ENCODE measurements at regions not wholly inside any gene's neighbourhood (a gene's known extent, or its start where the extent isn't known, plus 50 kb on each side); places are given as distances from the start of the nearest gene placed in this dataset.

DNA sequence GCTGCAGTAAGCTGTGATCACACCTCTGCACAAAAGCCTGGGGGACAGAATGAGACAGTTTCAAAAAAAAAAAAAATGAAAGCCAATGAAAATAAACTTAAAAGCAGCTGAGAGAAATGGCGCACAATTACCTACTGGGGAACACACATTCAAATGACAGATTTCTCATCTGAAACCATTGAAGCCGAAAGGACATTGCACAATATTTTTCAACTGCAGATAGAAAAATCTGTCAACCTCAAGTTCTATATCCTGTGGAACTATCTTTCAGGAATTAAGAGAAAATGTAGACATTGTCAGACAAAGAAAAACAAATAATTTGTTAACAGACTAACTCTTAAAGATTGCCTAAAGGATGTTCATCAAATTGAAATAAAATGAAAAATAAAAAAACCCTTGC lies 442.8 kb downstream of the MATN1 start:
- FAIRE-seq (no peak), DNase-seq (ENCODE audit: insufficient read length, low spot score) (no peak)
- TF ChIP-seq POU2F2 (IDR thresholded peaks at IDR 0.05; ENCODE audit: low read depth, low read length) (no peak), POLR2AphosphoS5 (IDR thresholded peaks at IDR 0.05; ENCODE audit: low read depth, low read length) (no peak), SPI1 (IDR thresholded peaks at IDR 0.05; ENCODE audit: low read depth, low read length) (no peak), POLR2A (IDR thresholded peaks at IDR 0.05; ENCODE audit: low read depth, low read length) (no peak), PAX5 (IDR thresholded peaks at IDR 0.05; ENCODE audit: insufficient read depth, low read length, severe bottlenecking) (no peak)

DNA sequence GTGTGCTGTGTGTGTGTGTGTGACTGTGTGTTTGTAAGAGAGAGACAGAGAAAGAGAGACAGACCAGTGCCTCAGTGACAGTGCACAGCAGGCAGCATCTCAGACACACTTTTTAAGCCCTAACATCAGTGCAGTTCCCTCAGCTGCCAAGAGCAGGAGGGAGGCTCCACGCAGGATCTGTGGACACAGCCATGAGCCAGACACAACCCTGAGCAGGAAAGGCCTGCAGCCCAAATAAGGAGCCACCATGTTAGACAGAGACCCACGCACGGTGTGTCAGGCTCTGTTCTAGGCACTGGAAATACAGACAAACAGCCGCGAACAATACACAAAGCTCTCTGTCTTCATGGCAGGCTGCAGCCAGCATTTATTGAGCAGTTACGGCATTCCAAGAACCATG lies 445.5 kb downstream of the MATN1 start:
- no peak for FAIRE-seq
- DNase-seq (ENCODE audit: insufficient read length, low spot score) = no peak
- TF ChIP-seq POU2F2 (IDR thresholded peaks at IDR 0.05; ENCODE audit: low read depth, low read length) = no peak
- no peak for TF ChIP-seq SPI1 (IDR thresholded peaks at IDR 0.05; ENCODE audit: low read depth, low read length)
- no peak for TF ChIP-seq PAX5 (IDR thresholded peaks at IDR 0.05; ENCODE audit: insufficient read depth, low read length, severe bottlenecking)
- TF ChIP-seq POLR2AphosphoS5 (IDR thresholded peaks at IDR 0.05; ENCODE audit: low read depth, low read length) = no peak
- no peak for TF ChIP-seq POLR2A (IDR thresholded peaks at IDR 0.05; ENCODE audit: low read depth, low read length)
- TF ChIP-seq TAF1 (IDR thresholded peaks at IDR 0.05; ENCODE audit: low read depth, low read length) = no peak

DNA sequence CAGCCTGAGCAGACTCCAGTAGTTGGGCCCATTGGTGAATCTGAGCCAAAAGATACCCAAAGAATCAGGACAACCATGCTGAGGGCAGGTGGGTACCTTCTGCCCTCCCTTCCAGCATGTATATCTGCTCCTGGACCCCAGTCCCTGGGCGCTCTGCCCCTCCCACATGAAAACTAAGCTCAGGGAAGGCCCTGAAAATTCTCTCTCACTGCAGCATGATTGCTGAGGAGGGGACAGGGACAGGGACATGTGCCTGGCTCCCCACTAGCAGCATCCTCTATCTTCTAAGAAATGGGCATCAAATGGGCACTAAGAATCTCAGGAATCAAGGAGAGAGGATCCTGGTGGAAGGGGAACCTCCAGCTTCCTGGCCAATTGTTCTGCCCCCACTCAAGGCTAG lies 446.0 kb downstream of the MATN1 start:
- FAIRE-seq (no peak), DNase-seq (ENCODE audit: insufficient read length, low spot score) (no peak)
- TF ChIP-seq POLR2AphosphoS5 (IDR thresholded peaks at IDR 0.05; ENCODE audit: low read depth, low read length) (no peak), SPI1 (IDR thresholded peaks at IDR 0.05; ENCODE audit: low read depth, low read length) (no peak), TAF1 (IDR thresholded peaks at IDR 0.05; ENCODE audit: low read depth, low read length) (no peak)

DNA sequence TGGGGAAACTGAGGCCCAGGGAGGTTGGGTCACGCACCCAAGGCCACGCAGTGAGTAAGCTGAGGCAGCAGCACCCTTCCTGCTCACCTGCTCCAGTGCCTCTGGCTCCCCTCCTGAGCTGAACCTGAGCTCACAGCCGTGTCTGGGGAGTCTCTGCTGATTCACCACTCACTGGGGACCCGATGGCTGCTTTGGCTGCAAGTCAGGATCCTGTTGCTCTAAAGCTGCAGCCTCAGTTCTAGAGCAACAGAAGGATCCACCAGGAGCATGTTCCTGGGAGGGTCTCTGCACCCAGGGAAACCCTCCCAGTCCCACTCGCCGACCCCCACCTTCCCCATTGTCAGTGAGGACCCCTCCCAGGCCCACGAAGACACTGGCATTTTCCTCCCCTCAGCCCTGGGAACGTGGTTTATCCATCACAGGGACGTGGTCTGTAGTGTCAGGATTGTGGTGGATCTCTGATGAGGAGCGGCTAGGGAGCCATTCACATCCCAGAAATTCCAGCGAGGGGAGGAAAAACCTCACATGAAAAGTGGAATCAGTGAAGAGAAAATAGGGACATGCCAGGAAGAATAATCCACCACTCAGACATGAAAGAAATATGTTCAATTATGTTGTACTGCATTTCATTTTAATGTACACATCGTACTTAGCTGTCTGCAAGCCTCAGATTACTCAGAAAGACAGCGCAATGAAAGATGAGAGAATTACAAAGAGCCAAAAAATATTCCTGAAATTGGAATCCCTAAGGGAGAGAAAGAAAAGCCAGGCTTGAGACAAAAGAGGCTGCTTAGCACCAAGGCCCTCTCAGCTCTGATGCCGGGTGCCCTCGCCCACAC lies 447.2 kb downstream of the MATN1 start:
- TF ChIP-seq POLR2A (IDR thresholded peaks at IDR 0.05; ENCODE audit: low read depth, low read length) (no peak), TAF1 (IDR thresholded peaks at IDR 0.05; ENCODE audit: low read depth, low read length) (no peak), POLR2AphosphoS5 (IDR thresholded peaks at IDR 0.05; ENCODE audit: low read depth, low read length) (no peak), POU2F2 (IDR thresholded peaks at IDR 0.05; ENCODE audit: low read depth, low read length) (no peak), SPI1 (IDR thresholded peaks at IDR 0.05; ENCODE audit: low read depth, low read length) (no peak), PAX5 (IDR thresholded peaks at IDR 0.05; ENCODE audit: insufficient read depth, low read length, severe bottlenecking) (no peak)
- FAIRE-seq (no peak), DNase-seq (ENCODE audit: insufficient read length, low spot score) (no peak)

DNA sequence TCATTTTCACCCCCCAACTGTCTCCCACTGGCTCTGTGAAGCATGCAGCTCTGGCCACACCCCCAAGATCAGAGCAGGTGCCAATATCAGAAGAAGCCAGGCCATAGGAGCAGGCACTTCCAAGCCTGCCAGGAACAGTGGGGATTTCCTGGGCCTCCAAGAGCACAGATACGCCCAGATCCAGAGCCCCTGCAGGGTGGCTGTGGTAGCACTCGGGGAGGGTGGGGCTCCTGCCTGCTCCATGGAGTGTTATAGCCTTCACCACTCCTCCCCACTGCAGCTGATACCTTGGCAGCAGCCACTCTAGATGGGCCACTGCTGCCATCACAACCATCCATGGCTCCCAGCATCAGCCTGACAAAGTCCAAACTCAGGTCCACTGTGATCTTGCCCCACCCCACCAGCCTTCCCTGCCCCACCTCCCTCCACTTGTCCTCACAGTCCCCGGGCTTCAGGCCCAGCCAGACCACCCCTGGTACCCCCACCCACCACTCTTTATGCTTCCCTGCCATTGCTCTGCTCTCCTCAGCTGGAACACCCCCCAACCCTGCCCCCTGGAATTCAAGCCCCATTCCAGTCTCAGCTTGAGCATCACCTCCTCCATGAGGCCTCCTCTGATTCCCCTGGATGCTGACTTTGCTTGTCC lies 448.3 kb downstream of the MATN1 start:
- TF ChIP-seq TAF1 (IDR thresholded peaks at IDR 0.05; ENCODE audit: low read depth, low read length) (no peak), SPI1 (IDR thresholded peaks at IDR 0.05; ENCODE audit: low read depth, low read length) (no peak), PAX5 (IDR thresholded peaks at IDR 0.05; ENCODE audit: insufficient read depth, low read length, severe bottlenecking) (no peak), POLR2A (IDR thresholded peaks at IDR 0.05; ENCODE audit: low read depth, low read length) (no peak), POLR2AphosphoS5 (IDR thresholded peaks at IDR 0.05; ENCODE audit: low read depth, low read length) (no peak), POU2F2 (IDR thresholded peaks at IDR 0.05; ENCODE audit: low read depth, low read length) (no peak)
- no peak for DNase-seq (ENCODE audit: insufficient read length, low spot score)
- no peak for FAIRE-seq

DNA sequence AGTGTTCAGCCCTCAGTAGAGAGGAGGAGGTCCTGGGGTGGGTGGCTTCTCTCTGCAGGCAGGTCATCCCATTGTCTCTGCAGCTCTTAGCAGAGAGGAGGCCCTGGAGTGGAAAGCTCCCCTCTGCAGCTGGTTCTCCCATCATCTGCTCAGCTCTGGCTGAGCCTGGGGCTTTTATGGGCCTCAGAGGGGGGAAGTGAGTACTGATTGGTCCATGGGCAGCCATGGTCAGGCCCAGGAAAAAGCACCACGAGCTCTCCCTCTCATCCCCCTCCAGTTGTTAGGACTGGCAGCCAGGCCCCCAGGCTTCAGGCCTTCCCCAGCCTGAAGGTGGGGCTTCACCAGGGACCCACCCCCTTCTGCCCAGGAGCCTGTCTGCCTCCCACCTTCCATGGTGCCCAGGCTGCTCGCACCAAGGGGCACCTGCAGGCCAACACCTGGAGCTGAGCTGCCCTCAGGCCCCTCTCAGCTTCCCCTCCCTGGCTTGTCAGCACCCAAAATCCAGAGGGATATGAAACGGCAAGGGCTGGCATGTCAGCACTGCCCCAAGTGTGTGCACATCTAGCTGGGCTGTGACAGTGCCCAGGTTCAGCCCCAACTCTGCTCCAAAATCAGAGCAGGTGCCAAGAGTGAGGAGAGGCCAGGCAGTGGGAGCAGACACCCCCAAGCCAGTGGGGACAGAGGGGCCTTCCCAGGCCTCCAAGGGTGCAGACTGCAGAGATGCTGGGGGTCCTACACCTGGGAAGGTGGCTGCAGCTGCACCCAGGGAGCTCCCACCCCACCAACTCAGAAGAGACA lies 449.0 kb downstream of the MATN1 start:
- no peak for TF ChIP-seq POU2F2 (IDR thresholded peaks at IDR 0.05; ENCODE audit: low read depth, low read length)
- no peak for TF ChIP-seq PAX5 (IDR thresholded peaks at IDR 0.05; ENCODE audit: insufficient read depth, low read length, severe bottlenecking)
- TF ChIP-seq POLR2A (IDR thresholded peaks at IDR 0.05; ENCODE audit: low read depth, low read length) = no peak
- no peak for TF ChIP-seq POLR2AphosphoS5 (IDR thresholded peaks at IDR 0.05; ENCODE audit: low read depth, low read length)
- no peak for TF ChIP-seq TAF1 (IDR thresholded peaks at IDR 0.05; ENCODE audit: low read depth, low read length)
- TF ChIP-seq SPI1 (IDR thresholded peaks at IDR 0.05; ENCODE audit: low read depth, low read length) = no peak
- FAIRE-seq (no peak), DNase-seq (ENCODE audit: insufficient read length, low spot score) (no peak)

DNA sequence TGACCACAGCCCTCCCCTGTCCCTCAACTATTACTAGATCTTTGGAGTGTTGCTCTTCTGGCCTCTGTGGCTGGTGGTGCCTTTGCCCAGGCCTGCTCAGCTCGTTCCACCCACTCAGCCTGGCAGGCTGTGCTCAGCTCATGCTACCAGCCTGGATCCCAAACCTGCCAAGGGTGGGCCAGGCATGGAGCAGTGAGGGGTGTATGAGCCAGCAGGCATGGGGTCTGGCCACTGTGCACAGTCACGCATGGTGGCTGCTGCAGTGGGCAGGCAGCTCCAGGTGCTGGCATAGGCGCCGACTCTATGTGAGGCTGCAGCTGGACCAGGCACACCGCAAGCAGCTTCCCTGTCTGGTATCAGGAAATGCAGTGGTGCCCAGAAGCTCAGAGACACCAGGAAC lies 449.9 kb downstream of the MATN1 start:
- FAIRE-seq (no peak), DNase-seq (ENCODE audit: insufficient read length, low spot score) (no peak)
- TF ChIP-seq TAF1 (IDR thresholded peaks at IDR 0.05; ENCODE audit: low read depth, low read length) (no peak), POLR2AphosphoS5 (IDR thresholded peaks at IDR 0.05; ENCODE audit: low read depth, low read length) (no peak), POLR2A (IDR thresholded peaks at IDR 0.05; ENCODE audit: low read depth, low read length) (no peak), PAX5 (IDR thresholded peaks at IDR 0.05; ENCODE audit: insufficient read depth, low read length, severe bottlenecking) (no peak), SPI1 (IDR thresholded peaks at IDR 0.05; ENCODE audit: low read depth, low read length) (no peak), POU2F2 (IDR thresholded peaks at IDR 0.05; ENCODE audit: low read depth, low read length) (no peak)

DNA sequence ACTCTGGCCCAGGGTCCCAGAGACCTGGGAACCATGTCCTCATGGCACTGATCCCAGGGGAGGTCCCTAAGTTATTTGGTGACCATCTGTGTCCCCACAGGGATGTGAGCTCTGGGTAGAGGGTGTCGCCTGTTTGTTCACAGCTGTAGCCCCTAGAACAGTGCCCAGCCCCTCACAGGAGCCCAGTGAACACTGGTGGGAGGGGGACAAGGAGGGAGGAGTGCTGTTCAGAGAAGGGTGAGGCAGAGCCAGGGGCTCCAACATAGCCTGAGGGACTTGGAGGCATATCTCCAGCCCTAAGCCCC lies 450.4 kb downstream of the MATN1 start:
- FAIRE-seq = no peak
- TF ChIP-seq POLR2AphosphoS5 (IDR thresholded peaks at IDR 0.05; ENCODE audit: low read depth, low read length) (no peak), TAF1 (IDR thresholded peaks at IDR 0.05; ENCODE audit: low read depth, low read length) (no peak), POU2F2 (IDR thresholded peaks at IDR 0.05; ENCODE audit: low read depth, low read length) (no peak), SPI1 (IDR thresholded peaks at IDR 0.05; ENCODE audit: low read depth, low read length) (no peak), PAX5 (IDR thresholded peaks at IDR 0.05; ENCODE audit: insufficient read depth, low read length, severe bottlenecking) (no peak)
- no peak for DNase-seq (ENCODE audit: insufficient read length, low spot score)

DNA sequence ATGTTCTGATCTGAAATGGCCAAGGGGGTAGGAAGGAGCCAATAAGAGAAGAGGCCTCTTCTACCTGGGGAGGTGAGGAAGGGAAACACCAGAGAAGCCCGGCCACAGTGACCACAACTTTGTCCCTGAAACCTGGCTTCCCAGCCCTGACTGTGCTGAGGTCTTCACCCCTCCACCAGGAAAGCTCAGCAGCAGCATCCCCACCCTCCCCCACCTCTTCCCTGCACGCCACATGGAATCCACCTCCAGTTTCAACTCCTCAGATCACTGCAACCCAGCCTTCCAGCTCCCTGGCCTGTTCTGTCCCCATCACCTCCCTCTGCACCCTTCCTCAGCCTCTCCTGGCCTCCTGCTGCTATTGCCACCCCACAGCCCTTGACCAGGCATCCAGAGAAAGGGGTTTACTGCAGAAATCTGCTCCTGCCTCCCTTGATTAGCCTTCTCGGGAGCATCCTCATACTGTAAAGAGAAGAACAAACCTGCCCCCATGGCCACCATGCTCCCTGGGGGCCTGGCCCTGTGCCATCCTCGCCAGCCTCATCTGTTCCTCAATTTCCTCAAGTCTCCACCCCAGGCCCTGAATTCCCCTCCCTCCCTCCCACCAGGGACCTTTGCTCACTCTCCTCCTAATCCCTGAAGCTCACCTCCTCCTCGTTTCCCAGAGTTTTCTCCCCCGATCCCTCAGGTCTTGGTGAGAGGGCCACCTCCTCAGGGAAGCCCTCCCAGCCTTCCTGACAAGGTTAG lies 450.9 kb downstream of the MATN1 start:
- no peak for DNase-seq (ENCODE audit: insufficient read length, low spot score)
- no peak for FAIRE-seq

More for the DNA sequence above, 450.9 kb downstream of the MATN1 start:
- TF ChIP-seq TAF1 (IDR thresholded peaks at IDR 0.05; ENCODE audit: low read depth, low read length) (no peak), PAX5 (IDR thresholded peaks at IDR 0.05; ENCODE audit: insufficient read depth, low read length, severe bottlenecking) (no peak), POLR2AphosphoS5 (IDR thresholded peaks at IDR 0.05; ENCODE audit: low read depth, low read length) (no peak), POLR2A (IDR thresholded peaks at IDR 0.05; ENCODE audit: low read depth, low read length) (no peak), POU2F2 (IDR thresholded peaks at IDR 0.05; ENCODE audit: low read depth, low read length) (no peak), SPI1 (IDR thresholded peaks at IDR 0.05; ENCODE audit: low read depth, low read length) (no peak)
